OCI-LY7 (cell line): ENCODE measurements at regions not wholly inside any gene's neighbourhood (a gene's known extent, or its start where the extent isn't known, plus 50 kb on each side); places are given as distances from the start of the nearest gene placed in this dataset.

ENCODE experiments used
- EZH2phosphoT487 ChIP-seq: fragments of 200-600 bp; sonication (generic); IDR thresholded peaks from 2 replicates; pipeline ENCODE4 v1.6.1; 2018; ENCODE audit warnings: low read depth, borderline replicate concordance, mild to moderate bottlenecking, mixed run types, antibody characterized with exemption, low read length, moderate library complexity, mixed read lengths
- TF ChIP-seq, protein P1 (sequence below): fragments of 200-600 bp; sonication (generic); conservative IDR thresholded peaks from 2 replicates; pipeline ENCODE4 v1.5.1; 2014; ENCODE audit warnings: mild to moderate bottlenecking, antibody characterized with exemption, low read length, moderate library complexity, mixed read lengths

DNA sequence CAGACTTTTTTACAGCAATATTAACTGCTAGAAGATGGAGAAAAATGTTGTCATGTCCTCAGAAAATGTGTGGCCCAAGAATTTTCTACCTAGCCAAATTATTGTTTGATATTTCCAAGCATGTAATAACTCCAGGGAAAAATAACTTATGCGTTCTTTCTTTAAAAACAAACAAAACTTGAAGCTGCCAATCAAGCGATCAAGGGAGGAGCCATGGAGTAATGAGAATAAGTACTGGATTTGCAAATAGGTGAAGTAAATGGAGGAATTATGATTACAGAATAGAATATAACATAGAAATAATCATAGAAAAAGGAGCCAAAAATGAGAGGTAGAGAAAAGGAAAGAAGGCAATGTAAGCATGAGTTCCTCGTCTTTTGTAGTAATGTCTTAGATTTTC, 225.3 kb downstream of the DLEU7 start:
- TF ChIP-seq, protein P1, sequence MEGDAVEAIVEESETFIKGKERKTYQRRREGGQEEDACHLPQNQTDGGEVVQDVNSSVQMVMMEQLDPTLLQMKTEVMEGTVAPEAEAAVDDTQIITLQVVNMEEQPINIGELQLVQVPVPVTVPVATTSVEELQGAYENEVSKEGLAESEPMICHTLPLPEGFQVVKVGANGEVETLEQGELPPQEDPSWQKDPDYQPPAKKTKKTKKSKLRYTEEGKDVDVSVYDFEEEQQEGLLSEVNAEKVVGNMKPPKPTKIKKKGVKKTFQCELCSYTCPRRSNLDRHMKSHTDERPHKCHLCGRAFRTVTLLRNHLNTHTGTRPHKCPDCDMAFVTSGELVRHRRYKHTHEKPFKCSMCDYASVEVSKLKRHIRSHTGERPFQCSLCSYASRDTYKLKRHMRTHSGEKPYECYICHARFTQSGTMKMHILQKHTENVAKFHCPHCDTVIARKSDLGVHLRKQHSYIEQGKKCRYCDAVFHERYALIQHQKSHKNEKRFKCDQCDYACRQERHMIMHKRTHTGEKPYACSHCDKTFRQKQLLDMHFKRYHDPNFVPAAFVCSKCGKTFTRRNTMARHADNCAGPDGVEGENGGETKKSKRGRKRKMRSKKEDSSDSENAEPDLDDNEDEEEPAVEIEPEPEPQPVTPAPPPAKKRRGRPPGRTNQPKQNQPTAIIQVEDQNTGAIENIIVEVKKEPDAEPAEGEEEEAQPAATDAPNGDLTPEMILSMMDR = no peak
- TF ChIP-seq EZH2phosphoT487 = no peak
